K562 (cell line): ENCODE measurements at regions not wholly inside any gene's neighbourhood (a gene's known extent, or its start where the extent isn't known, plus 50 kb on each side); places are given as distances from the start of the nearest gene placed in this dataset.

Experiments used
- ATAC-seq: fragments of 200-7000 bp; cut with Tn5 transposase; 3 replicates; pipeline ENCODE4 v1.9.1; 2020; ENCODE audit warnings: moderate library complexity
- BruUV-seq: library from RNA; stranded (reverse); fragments of 400-500 nt; replicated peaks from 2 replicates; lab custom pipeline; 2021; lab: Mats Ljungman, UMichigan
- CTCF ChIA-PET: fragments of 300-600 bp; formaldehyde crosslinking; extraction: SDS; loops from one replicate; lab custom pipeline; 2021; ENCODE audit warnings: low intra/inter-chr PET ratio; lab: Yijun Ruan, JAX
- POLR2A ChIA-PET: fragments of 300-600, 350-650 bp; sonication (Branson Sonifier 250); formaldehyde crosslinking; extraction: SDS; loops from one replicate; lab custom pipeline; 2021; ENCODE audit warnings: antibody characterized with exemption, inconsistent platforms; lab: Yijun Ruan, JAX
- DNase-seq, 4 experiments: peaks; one replicate each; pipeline versions ENCODE4 v3.0.0 to v3.0.0-alpha.2; 2011 to 2018; ENCODE audit warnings: low spot score in 3 of 4, mixed read lengths in 3 of 4; ENCODE audit errors: extremely low read depth in 1 of 4
- FAIRE-seq: peaks from 2 replicates; lab custom pipeline; 2011; peaks lifted over from hg19 to GRCh38; lab: Jason Lieb, UNC
- H2AFZ ChIP-seq: 2 replicates; pipeline ENCODE4 v1.6.0; 2011; ENCODE audit warnings: low read depth, low read length, control low read depth, inconsistent platforms
- H3K27ac ChIP-seq: fragments of 200-600 bp; 3 replicates; pipeline ENCODE4 v1.8.0; 2011; ENCODE audit warnings: low read depth, mild to moderate bottlenecking, control low read depth, inconsistent platforms, low read length, moderate library complexity, mixed read lengths; ENCODE audit errors: extremely low read depth
- H3K27me3 ChIP-seq, 2 experiments: fragments of 300-600 bp in 1 of 2; 2 replicates in 1 of 2; 3 replicates in 1 of 2; pipeline versions ENCODE4 v1.6.0 to v1.8.0; 2011; ENCODE audit warnings: inconsistent platforms in 2 of 2, low read length in 2 of 2, mild to moderate bottlenecking in 1 of 2, mixed read lengths in 1 of 2, moderate library complexity in 1 of 2; ENCODE audit not compliant: control insufficient read depth in 2 of 2, insufficient read depth in 2 of 2
- H3K36me3 ChIP-seq: fragments of 300-600 bp; 3 replicates; pipeline ENCODE4 v1.8.0; 2011; ENCODE audit warnings: mild to moderate bottlenecking, low read length, inconsistent platforms; ENCODE audit not compliant: control insufficient read depth, insufficient read depth
- H3K4me1 ChIP-seq, 2 experiments: fragments of 200-600 bp in 1 of 2; replicated peaks in 1 of 2; 2 replicates in 1 of 2; 3 replicates in 1 of 2; pipeline versions ENCODE4 v1.5.1 to v1.8.0; 2011; ENCODE audit warnings: inconsistent platforms in 2 of 2, low read length in 2 of 2, mild to moderate bottlenecking in 1 of 2, mixed read lengths in 1 of 2, moderate library complexity in 1 of 2; ENCODE audit not compliant: control insufficient read depth in 2 of 2, insufficient read depth in 2 of 2
- H3K4me2 ChIP-seq: 2 replicates; pipeline ENCODE4 v1.6.1; 2011; ENCODE audit warnings: low read length, control low read depth, inconsistent platforms, mixed read lengths; ENCODE audit not compliant: insufficient read depth
- H3K4me3 ChIP-seq: fragments of 200-600 bp; sonication (generic), shearing (Covaris generic); 2 replicates; pipeline ENCODE4 v1.5.1; 2016; ENCODE audit warnings: control low read depth, inconsistent platforms
- H3K79me2 ChIP-seq: fragments of 200-600 bp; 3 replicates; pipeline ENCODE4 v1.8.0; 2011; ENCODE audit warnings: low read length, inconsistent platforms; ENCODE audit not compliant: control insufficient read depth, insufficient read depth
- H3K9ac ChIP-seq, 2 experiments: 2 replicates each; pipeline versions ENCODE4 v1.6.0 to v1.6.1; 2011; ENCODE audit warnings: low read depth in 2 of 2, low read length in 2 of 2, control low read depth in 1 of 2, inconsistent platforms in 1 of 2, mild to moderate bottlenecking in 1 of 2, mixed read lengths in 1 of 2; ENCODE audit not compliant: insufficient read depth in 1 of 2
- H3K9me1 ChIP-seq: one replicate; pipeline ENCODE4 v1.6.0; 2011; ENCODE audit warnings: inconsistent platforms, mild to moderate bottlenecking, low read length, moderate library complexity; ENCODE audit not compliant: control insufficient read depth, insufficient read depth
- H3K9me3 ChIP-seq: replicated peaks from 2 replicates; pipeline ENCODE4 v1.5.1; 2011; ENCODE audit warnings: low read depth, low read length, inconsistent platforms; ENCODE audit not compliant: control insufficient read depth, insufficient read depth
- H4K20me1 ChIP-seq: replicated peaks from 2 replicates; pipeline ENCODE4 v1.6.1; 2011; ENCODE audit warnings: low read length, inconsistent platforms, mixed read lengths; ENCODE audit not compliant: control insufficient read depth, insufficient read depth
- BMI1 ChIP-seq: fragments of 150-350 bp; IDR thresholded peaks from 2 replicates; pipeline ENCODE4 v1.6.1; 2014; ENCODE audit warnings: low read length
- ELF2 ChIP-seq: fragments of 250-450 bp; sonication (Bioruptor Pico); IDR thresholded peaks from 2 replicates; pipeline ENCODE4 v1.5.0; 2021; ENCODE audit warnings: mild to moderate bottlenecking
- ILK ChIP-seq: fragments of 450-650 bp; IDR thresholded peaks from 2 replicates; pipeline ENCODE4 v1.6.1; 2016; ENCODE audit warnings: missing genetic modification characterization, low read depth, mild to moderate bottlenecking, missing compliant biosample characterization, moderate library complexity, borderline replicate concordance
- NFRKB ChIP-seq: fragments of 450-650 bp; IDR thresholded peaks from 2 replicates; pipeline ENCODE4 v1.6.1; 2016; ENCODE audit warnings: low read depth
- RBBP5 ChIP-seq: fragments of 200-600 bp; sonication (generic); IDR thresholded peaks from 2 replicates; pipeline ENCODE4 v1.6.1; 2012; ENCODE audit warnings: borderline replicate concordance, mild to moderate bottlenecking, low read length, control low read depth, inconsistent platforms; ENCODE audit not compliant: insufficient read depth, poor library complexity, severe bottlenecking
- SRSF7 ChIP-seq: fragments of 200-400 bp; formaldehyde crosslinking; optimal IDR thresholded peaks from 2 replicates; pipeline ENCODE3; 2017; ENCODE audit warnings: mild to moderate bottlenecking, low read depth, low read length
- UBTF ChIP-seq, 2 experiments: IDR thresholded peaks; 2 replicates each; pipeline ENCODE4 v1.6.1; 2012; ENCODE audit warnings: improper control_type of control experiment in 2 of 2, low read depth in 2 of 2, low read length in 2 of 2, borderline replicate concordance in 1 of 2
- ZNF124 ChIP-seq: sonication (generic); formaldehyde crosslinking; IDR thresholded peaks from 2 replicates; pipeline ENCODE4 v1.8.1; 2022; ENCODE audit warnings: missing genetic modification reagents
- ZNF444 ChIP-seq: fragments of 250-450 bp; sonication (Bioruptor Pico); IDR thresholded peaks from 2 replicates; pipeline ENCODE4 v1.4.0; 2020; ENCODE audit warnings: mild to moderate bottlenecking, moderate library complexity
- WGBS: fragments of 100-300 bp; shearing (Covaris generic); methylation state at CpG from one replicate; pipeline ENCODE4 v1.1.6; 2016; ENCODE audit warnings: low coverage, mixed read lengths; ENCODE audit not compliant: insufficient coverage; ENCODE audit errors: missing lambda C conversion rate; 5-methylcytosine and 5-hydroxymethylcytosine counted together
- in situ Hi-C: fragments of 300-500 bp; cut with MboI; formaldehyde crosslinking; loops from 4 replicates; pipeline ENCODE4 v1.15.0; 2018; ENCODE audit warnings: inconsistent platforms, mixed read lengths
- intact Hi-C: fragments of 100-400 bp; cut with micrococcal nuclease; formaldehyde crosslinking; loops from 2 replicates; pipeline ENCODE4 v1.14.2; 2022

- Histone ChIP-seq H3K9me1 (no peaks in the 10 kb centered on the region), H3K27ac (no peak overlapping the region), H3K4me3 (no peak overlapping the region), H4K20me1 (no peaks in the 10 kb centered on the region), H3K4me2 (no peak overlapping the region), H3K4me1 (no peaks in the 10 kb centered on the region), H3K9me3 (no peaks in the 10 kb centered on the region), H3K9ac (no peak overlapping the region), H2AFZ (no peak overlapping the region), H3K36me3 (no peaks in the 10 kb centered on the region), H3K79me2 (no peaks in the 10 kb centered on the region), H3K27me3 (no peaks in the 10 kb centered on the region)
- WGBS: 0% methylated on average over 4 of the region's 4 CpGs
- FAIRE-seq (no peak), DNase-seq (no peak), ATAC-seq (no peak)
- CTCF ChIA-PET: no interaction called here
- no TSS peak for BruUV-seq
- intact Hi-C loops (no loop called here), in situ Hi-C loops (no loop called here)
- POLR2A ChIA-PET: no interaction called here
- TF ChIP-seq ZNF124 (CRISPR knock-in tag) (no peak), ILK (no peak), NFRKB (no peak), UBTF (IDR thresholded peaks at IDR 0.05; ENCODE audit: borderline replicate concordance in 1 of 2, low read depth in 2 of 2, low read length in 2 of 2) (no peak), ELF2 (CRISPR knock-in tag) (no peak), RBBP5 (no peak), ZNF444 (no peak), SRSF7 (no peak), BMI1 (no peak)
Observed at GRCh38 chr6:113701552-113702254, 155.4 kb upstream of the MARCKS start.
